Fibroblast of mammary gland (primary cell): ENCODE measurements at regions not wholly inside any gene's neighbourhood (a gene's known extent, or its start where the extent isn't known, plus 50 kb on each side); places are given as distances from the start of the nearest gene placed in this dataset.

Experiments used
- DNase-seq: peaks from one replicate; pipeline ENCODE4 v3.0.0-alpha.2; 2010; ENCODE audit warnings: low read depth
- H3K4me3 ChIP-seq: 2 replicates; pipeline ENCODE4 v1.5.1; 2011; ENCODE audit warnings: low read depth, mild to moderate bottlenecking, low read length, moderate library complexity; ENCODE audit not compliant: control insufficient read depth
- TF ChIP-seq, protein P1 (sequence below): conservative IDR thresholded peaks from 2 replicates; pipeline ENCODE4 v1.5.1; 2011; ENCODE audit warnings: low read depth, low read length, inconsistent platforms; ENCODE audit not compliant: control insufficient read depth, insufficient read depth

DNA sequence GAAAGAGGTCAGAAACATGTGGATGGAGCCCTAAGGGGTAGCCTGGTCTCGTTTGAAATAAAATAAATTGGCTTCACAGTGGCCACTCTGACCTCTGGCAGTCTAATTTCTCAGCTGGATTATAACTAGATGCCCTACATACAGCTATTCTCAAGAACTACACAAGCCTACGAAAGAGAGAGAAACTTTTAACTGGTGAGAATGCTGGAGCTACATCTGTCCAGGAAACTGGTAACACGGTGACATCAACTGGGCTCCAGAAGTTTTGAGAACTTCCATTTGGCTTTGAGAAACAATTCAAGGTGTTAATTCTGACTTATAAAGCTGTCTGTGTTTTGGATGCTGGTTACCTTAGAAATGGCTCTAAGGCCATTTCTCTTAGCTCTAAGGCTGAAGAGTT, 187.3 kb upstream of the TENT5A start:
- DNase-seq = peak; percentile 11
- H3K4me3 ChIP-seq = no peak overlapping the region
- TF ChIP-seq, protein P1, sequence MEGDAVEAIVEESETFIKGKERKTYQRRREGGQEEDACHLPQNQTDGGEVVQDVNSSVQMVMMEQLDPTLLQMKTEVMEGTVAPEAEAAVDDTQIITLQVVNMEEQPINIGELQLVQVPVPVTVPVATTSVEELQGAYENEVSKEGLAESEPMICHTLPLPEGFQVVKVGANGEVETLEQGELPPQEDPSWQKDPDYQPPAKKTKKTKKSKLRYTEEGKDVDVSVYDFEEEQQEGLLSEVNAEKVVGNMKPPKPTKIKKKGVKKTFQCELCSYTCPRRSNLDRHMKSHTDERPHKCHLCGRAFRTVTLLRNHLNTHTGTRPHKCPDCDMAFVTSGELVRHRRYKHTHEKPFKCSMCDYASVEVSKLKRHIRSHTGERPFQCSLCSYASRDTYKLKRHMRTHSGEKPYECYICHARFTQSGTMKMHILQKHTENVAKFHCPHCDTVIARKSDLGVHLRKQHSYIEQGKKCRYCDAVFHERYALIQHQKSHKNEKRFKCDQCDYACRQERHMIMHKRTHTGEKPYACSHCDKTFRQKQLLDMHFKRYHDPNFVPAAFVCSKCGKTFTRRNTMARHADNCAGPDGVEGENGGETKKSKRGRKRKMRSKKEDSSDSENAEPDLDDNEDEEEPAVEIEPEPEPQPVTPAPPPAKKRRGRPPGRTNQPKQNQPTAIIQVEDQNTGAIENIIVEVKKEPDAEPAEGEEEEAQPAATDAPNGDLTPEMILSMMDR = no peak

DNA sequence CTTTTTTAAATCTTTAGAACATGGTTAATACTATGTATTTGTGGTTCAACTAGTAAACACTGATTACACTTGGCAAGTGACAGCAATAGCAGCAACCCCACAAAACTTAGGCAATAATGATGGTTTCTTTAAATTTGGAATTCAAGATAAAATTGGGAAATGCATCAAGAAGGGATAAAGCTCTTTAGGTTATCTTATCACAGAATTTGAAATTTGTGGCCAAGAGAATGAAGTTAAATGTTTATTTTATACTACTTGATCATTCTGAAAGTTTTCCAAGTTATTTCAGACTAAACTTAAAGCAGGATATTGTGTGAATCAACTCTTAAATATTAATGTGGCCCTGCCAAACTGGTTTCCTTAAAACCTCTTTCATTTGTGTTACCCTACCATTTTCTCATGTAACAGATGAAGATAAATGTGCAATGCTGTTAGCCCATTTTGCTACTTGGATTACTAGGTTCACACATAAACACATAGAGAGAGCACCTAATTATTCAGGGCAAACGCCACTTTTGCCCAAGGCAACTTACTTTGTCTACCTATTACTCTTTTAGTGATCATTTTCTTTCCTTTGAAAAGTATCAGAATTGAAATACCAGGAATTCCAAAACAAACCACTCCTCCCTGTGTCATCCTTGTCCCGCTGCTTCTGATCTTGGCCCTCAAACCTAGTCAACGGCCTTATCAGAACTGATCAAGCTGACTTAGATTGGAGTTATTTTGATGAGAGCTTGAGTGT, 186.7 kb upstream of the TENT5A start:
- DNase-seq = peak; percentile 63
- H3K4me3 ChIP-seq = no peak overlapping the region
- TF ChIP-seq, protein P1 = no peak

DNA sequence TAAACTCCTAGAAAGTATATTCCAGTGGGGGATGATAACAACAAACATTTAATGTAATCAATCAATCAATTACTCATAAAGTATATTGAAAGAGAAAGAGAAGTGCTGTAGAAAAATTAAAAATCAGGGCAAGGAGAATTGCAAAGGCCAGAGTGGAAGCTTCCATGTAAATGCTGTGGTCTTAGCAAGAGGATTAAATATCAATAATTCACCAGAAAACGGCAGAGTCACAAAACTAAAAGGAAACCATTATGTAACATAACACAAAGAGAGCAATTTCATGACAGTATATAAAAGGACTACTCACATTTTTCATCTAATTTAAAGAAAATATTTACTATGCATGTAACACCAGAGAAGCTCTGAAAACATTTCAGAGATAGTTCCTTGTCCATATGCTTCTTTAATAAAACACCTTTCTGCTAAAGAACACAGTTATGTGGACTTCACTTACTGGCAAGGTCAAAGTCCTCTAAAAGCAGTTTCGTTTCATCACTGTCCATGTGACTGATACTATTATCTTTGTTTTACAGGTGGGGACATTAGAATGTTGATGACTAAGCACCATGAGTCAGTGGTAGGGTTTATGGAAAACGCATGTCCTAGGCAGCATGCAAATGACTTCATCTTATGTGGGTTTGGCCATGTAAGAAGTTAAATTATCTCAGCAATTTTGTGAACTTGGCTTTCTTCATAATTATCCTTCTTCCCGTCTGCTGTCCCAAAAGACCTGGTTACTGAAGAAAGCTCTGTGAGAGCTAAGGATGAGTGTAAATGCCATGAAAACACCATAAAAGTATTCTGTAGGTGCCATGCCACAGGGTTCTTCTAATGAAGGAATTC, 185.8 kb upstream of the TENT5A start:
- TF ChIP-seq, protein P1 = no peak
- DNase-seq = peak; percentile 98
- no peak overlapping the region for H3K4me3 ChIP-seq

DNA sequence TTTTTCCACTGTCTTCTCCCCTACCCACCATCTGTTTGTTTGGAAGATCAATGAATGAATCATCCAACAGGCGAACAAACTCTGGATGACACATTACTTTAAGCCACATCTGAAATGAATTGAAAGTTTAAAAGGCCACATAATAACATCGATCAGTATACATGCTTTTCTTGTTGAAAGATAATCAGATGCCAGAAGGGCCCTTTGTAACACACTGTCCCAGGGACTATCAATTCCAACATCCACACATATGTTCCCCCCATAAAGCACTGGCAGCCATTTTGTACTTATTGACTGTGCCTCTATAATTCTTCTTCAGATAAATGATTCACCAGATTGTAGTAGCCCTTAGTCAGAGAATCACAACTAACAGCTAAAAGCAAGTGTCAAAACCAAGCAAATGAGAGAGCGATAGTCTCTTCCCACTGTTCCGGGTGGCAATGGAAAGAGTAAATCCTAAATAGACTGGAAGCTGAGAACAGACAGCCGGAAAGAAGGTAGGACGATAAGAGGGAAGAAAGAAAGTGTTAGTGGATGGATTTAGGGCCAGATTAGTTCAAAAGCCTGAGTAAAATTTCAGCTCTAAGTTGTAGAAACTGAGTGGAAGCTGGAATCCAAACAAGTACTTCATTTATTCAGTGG, 184.9 kb upstream of the TENT5A start:
- TF ChIP-seq, protein P1 = no peak
- H3K4me3 ChIP-seq = no peak overlapping the region
- peak; percentile 97 for DNase-seq

DNA sequence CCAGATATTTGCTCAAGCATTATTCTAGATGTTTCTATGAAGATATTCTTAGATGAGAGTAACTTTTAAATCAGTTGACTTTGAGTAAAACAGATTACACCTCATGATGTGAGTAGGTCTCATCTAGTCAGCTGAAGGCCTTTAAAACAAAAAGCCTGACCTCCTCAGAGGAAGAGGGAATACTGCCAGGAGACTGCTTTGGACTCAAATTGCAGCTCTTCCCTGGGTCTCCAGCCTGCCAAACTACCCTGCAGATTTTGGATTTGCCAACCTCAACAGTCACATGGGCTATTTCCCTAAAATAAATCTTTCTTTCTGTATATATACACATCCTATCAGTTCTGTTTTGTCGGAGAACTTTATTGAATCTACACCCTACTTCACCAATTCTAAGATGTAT, 182.5 kb upstream of the TENT5A start:
- TF ChIP-seq, protein P1 = no peak
- peak; percentile 16 for DNase-seq
- no peak overlapping the region for H3K4me3 ChIP-seq

DNA sequence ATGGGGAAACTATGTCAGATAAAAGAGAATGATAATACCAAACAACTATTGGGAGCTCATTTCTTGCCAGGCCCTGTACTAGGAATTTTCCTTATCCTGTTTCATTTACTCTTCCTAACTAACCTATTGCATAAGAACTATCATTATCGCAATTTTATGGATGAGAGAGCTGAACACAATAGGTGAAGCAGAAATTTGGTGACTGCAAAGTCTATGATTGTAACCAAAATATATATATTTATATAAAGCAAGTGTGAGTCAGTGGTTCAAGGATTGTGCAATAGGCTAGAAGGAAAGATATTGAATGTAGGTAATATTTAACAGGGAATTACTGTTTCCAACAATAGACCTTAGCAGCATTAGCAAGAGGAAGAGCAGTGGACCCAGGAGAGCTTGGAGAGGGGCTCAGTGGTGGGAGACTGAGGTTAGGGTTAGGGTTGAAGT, 181.1 kb upstream of the TENT5A start:
- DNase-seq = peak; percentile 33
- H3K4me3 ChIP-seq = no peak overlapping the region
- TF ChIP-seq, protein P1 = no peak
